Loucy (cell line): ENCODE measurements at regions not wholly inside any gene's neighbourhood (a gene's known extent, or its start where the extent isn't known, plus 50 kb on each side); places are given as distances from the start of the nearest gene placed in this dataset.
"Not testable (repeated sequence)": the region's sequence is repeated elsewhere in the genome, so short reads cannot be mapped to it uniquely, and the experiment has no call there.

Source experiments
- H2AFZ ChIP-seq: fragments of 200-600 bp; sonication (generic); 2 replicates; pipeline ENCODE4 v1.6.0; 2016; ENCODE audit warnings: antibody characterized with exemption, mild to moderate bottlenecking, low read length, moderate library complexity
- H3F3A ChIP-seq: fragments of 200-600 bp; 2 replicates; pipeline ENCODE4 v1.6.0; 2016; ENCODE audit warnings: antibody characterized with exemption, low read depth, mild to moderate bottlenecking
- H3K27me3 ChIP-seq: fragments of 200-600 bp; sonication (generic); 2 replicates; pipeline ENCODE4 v1.6.1; 2014; ENCODE audit warnings: low read length, mild to moderate bottlenecking; ENCODE audit not compliant: insufficient read depth, poor library complexity, severe bottlenecking
- H3K36me3 ChIP-seq: fragments of 200-600 bp; sonication (generic); 2 replicates; pipeline ENCODE4 v1.6.1; 2016; ENCODE audit warnings: low read length; ENCODE audit not compliant: insufficient read depth
- H3K4me1 ChIP-seq: fragments of 200-600 bp; sonication (generic); 2 replicates; pipeline ENCODE4 v1.5.1; 2014; ENCODE audit warnings: low read length, mild to moderate bottlenecking; ENCODE audit not compliant: insufficient read depth, poor library complexity, severe bottlenecking
- H3K4me2 ChIP-seq: fragments of 200-600 bp; sonication (generic); 2 replicates; pipeline ENCODE4 v1.6.0; 2014; ENCODE audit warnings: antibody characterized with exemption, low read length, low read depth, mild to moderate bottlenecking; ENCODE audit not compliant: poor library complexity, severe bottlenecking
- H3K4me3 ChIP-seq: fragments of 200-600 bp; sonication (generic); 2 replicates; pipeline ENCODE4 v1.5.1; 2014; ENCODE audit warnings: low read length, mild to moderate bottlenecking, mixed read lengths; ENCODE audit not compliant: poor library complexity, severe bottlenecking
- H3K79me2 ChIP-seq: fragments of 200-600 bp; sonication (generic); 2 replicates; pipeline ENCODE4 v1.6.1; 2014; ENCODE audit warnings: low read length; ENCODE audit not compliant: insufficient read depth
- H3K9ac ChIP-seq: fragments of 200-600 bp; sonication (generic); 2 replicates; pipeline ENCODE4 v1.6.0; 2014; ENCODE audit warnings: mild to moderate bottlenecking, low read depth, low read length, moderate library complexity; ENCODE audit not compliant: poor library complexity, severe bottlenecking
- H3K9me2 ChIP-seq: fragments of 200-600 bp; sonication (generic); replicated peaks from 2 replicates; pipeline ENCODE4 v1.6.1; 2016; ENCODE audit warnings: low read depth, low read length, mixed read lengths
- H3K9me3 ChIP-seq: fragments of 200-600 bp; sonication (generic); 2 replicates; pipeline ENCODE4 v1.6.1; 2014; ENCODE audit warnings: mild to moderate bottlenecking, antibody characterized with exemption, low read length, low read depth; ENCODE audit not compliant: insufficient read depth
- H4K20me1 ChIP-seq: fragments of 200-600 bp; sonication (generic); 2 replicates; pipeline ENCODE4 v1.6.0; 2014; ENCODE audit warnings: antibody characterized with exemption, low read length, mild to moderate bottlenecking; ENCODE audit not compliant: insufficient read depth, poor library complexity, severe bottlenecking
- CTCF ChIP-seq: fragments of 200-600 bp; sonication (generic); conservative IDR thresholded peaks from 2 replicates; pipeline ENCODE4 v1.5.1; 2014; ENCODE audit warnings: mild to moderate bottlenecking, antibody characterized with exemption, low read length
- EZH2phosphoT487 ChIP-seq: fragments of 200-600 bp; IDR thresholded peaks from 2 replicates; pipeline ENCODE4 v1.6.1; 2018; ENCODE audit warnings: antibody characterized with exemption, mild to moderate bottlenecking, moderate library complexity, borderline replicate concordance

DNA sequence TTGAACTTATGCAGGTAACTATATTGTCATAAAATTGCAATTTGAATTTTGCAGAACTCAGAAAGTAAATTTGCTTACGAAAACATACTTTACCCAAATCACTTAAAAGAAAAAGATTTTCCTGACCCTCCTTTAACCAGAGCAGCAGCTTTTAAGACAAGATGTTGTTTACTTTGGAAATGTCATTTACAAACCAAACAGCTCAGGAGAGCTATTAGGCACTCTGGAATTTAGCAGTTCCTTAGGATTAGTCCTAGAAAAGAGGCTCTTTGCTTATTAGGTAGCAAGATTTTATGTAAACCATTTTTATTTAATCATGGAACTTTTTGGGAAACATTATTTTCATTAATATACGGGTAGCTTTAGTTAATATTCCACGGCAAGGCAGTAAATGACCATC is 765.7 kb upstream of the POU3F4 start:
- no peak overlapping the region for H2AFZ ChIP-seq
- no peak overlapping the region for H3K9ac ChIP-seq
- no peaks in the 10 kb centered on the region for H3F3A ChIP-seq
- TF ChIP-seq CTCF: no peak
- TF ChIP-seq EZH2phosphoT487: no peak
- no peak overlapping the region for H3K4me2 ChIP-seq
- H3K79me2 ChIP-seq: no peaks in the 10 kb centered on the region
- H3K36me3 ChIP-seq: no peaks in the 10 kb centered on the region
- no peaks in the 10 kb centered on the region for H3K9me2 ChIP-seq
- no peaks in the 10 kb centered on the region for H3K27me3 ChIP-seq
- H3K9me3 ChIP-seq: no peaks in the 10 kb centered on the region
- H3K4me1 ChIP-seq: no peaks in the 10 kb centered on the region
- H4K20me1 ChIP-seq: no peaks in the 10 kb centered on the region
- H3K4me3 ChIP-seq: no peak overlapping the region

- H3K4me3 ChIP-seq, H2AFZ ChIP-seq, H3K36me3 ChIP-seq, H4K20me1 ChIP-seq, H3K27me3 ChIP-seq, H3K9me3 ChIP-seq, H3K9ac ChIP-seq, H3K4me1 ChIP-seq, H3K9me2 ChIP-seq, H3F3A ChIP-seq, H3K79me2 ChIP-seq, H3K4me2 ChIP-seq: not testable (repeated sequence)
Observed at GRCh38 chrX:82745725-82746124, 762.4 kb upstream of the POU3F4 start.

GRCh38 chrX:82748906-82749505 is 759.1 kb upstream of the POU3F4 start:
- no peak overlapping the region for H2AFZ ChIP-seq

More at GRCh38 chrX:82748906-82749505, 759.1 kb upstream of the POU3F4 start:
- no peaks in the 10 kb centered on the region for H3F3A ChIP-seq
- TF ChIP-seq EZH2phosphoT487: no peak
- TF ChIP-seq CTCF: no peak
- no peaks in the 10 kb centered on the region for H3K4me1 ChIP-seq
- no peaks in the 10 kb centered on the region for H4K20me1 ChIP-seq
- no peak overlapping the region for H3K4me3 ChIP-seq
- H3K36me3 ChIP-seq: no peaks in the 10 kb centered on the region
- H3K9me2 ChIP-seq: no peaks in the 10 kb centered on the region
- H3K27me3 ChIP-seq: no peaks in the 10 kb centered on the region
- no peak overlapping the region for H3K4me2 ChIP-seq
- H3K9me3 ChIP-seq: no peaks in the 10 kb centered on the region
- no peaks in the 10 kb centered on the region for H3K79me2 ChIP-seq
- H3K9ac ChIP-seq: no peak overlapping the region
